ENCODE measurements at regions not wholly inside any gene's neighbourhood (a gene's known extent, or its start where the extent isn't known, plus 50 kb on each side); places are given as distances from the start of the nearest gene placed in this dataset.
"Not testable (repeated sequence)": the region's sequence is repeated elsewhere in the genome, so short reads cannot be mapped to it uniquely, and the experiment has no call there.

DNA sequence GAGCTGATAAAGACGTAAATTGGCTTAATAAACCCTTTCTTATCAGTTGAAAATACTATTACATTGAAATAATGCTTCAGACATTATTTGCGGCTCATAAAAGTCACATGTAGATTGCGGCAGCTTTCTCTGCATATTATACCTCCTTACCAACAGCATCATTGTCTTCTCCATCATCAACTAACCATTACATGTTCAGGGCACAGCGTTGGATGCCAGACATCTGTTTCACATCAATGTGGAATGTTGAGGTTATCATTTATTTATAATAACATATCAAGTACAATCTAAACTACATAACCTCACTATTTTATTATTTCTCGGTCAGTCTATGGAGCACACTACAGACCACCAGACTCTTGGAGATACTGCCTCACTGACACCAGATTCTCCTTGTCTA lies 573.8 kb upstream of the FAT3 start:
- DNase-seq (ENCODE audit: low spot score) = no peak

DNA sequence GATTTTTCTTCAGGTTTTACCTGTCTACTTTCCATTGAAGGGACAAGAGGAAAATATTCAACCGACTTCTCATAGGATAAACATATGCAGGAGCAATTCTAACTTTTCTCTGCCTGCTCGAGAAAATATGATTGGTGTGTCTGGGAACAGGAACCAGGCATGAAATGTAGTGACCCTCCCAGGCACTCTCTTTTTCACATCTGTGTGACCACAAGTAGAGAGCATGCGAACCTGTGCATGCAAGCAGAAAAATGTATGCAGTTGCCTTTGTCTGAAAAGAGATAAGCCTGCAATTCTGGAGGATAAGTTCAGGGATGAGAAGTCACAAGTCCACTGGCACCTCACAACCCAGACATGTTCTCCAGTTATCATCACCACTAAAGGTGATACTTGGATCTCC lies 583.5 kb upstream of the FAT3 start:
- DNase-seq (ENCODE audit: low spot score) = no peak

DNA sequence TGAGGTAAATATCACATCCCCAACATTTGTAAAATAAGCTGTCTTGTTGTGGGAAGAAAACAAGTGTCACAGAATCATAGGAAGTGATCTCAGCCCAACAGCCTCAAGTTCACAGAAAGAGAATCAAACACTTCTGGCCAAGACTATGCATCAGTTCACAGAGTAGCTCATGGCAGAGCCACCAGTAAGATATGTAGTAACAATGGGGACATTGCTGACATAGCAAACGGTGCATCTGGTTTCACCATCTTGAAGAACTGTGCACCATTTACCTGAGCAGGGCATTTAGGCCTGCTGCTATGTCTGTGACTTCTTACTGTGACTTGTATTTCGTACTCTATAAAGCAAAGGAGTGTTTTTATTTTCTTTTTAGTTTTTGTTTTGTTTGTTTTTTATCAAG lies 585.3 kb upstream of the FAT3 start:
- DNase-seq (ENCODE audit: low spot score) = no peak

DNA sequence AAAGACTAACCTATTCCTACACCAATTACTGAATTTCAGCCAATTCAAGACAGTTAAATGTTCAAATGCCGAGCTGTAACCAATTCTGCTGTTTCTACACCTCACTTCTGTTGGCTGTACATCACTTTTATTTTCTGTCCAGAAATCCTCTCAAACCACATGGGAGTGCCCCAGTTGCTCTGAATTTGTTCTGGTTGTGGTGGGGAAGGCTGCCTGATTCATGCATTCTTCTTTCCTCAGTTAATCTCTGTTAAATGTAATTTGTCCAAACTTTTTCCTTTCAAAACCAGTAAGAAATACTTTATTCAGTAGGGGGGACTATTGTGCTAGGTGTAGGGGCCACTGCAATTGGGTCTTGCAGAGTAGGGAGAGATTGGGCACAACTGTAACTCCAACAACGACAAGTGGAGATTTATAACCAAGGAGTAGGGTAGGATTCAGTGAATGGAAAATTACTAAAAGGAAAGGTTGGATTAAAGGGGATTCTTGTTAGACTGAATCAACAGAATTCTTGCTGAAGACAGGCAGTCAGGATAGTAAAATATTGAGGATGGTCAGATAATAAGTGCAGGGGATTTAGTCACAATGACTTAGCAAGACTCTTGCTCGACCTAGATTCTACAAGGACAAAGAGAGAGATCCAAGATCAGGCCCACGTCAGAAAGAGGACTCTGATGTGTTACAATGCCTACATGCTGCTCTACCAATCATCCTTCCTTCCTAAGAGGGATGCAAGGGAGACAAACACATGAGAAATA lies 593.5 kb upstream of the FAT3 start:
- no peak for DNase-seq (ENCODE audit: low spot score)

DNA sequence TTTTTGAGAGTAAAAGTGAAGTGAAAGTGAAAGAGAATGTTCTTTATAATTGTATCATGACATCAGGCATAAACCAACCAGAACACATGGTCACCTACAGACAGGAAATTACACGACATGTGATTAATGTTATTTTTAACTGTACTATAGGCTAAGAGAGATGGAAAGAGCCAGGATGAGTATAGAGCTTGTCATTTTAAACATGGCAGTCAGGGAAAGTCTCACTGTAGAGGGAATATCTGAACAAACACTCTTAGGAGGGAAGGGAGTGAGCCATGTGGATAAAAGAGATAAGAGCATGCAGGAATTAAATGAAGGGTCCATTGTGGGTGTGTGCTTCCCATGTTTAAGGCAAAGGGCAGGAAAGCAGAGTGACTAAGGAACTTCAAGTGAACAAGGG lies 599.1 kb upstream of the FAT3 start:
- no peak for DNase-seq (ENCODE audit: low spot score)

DNA sequence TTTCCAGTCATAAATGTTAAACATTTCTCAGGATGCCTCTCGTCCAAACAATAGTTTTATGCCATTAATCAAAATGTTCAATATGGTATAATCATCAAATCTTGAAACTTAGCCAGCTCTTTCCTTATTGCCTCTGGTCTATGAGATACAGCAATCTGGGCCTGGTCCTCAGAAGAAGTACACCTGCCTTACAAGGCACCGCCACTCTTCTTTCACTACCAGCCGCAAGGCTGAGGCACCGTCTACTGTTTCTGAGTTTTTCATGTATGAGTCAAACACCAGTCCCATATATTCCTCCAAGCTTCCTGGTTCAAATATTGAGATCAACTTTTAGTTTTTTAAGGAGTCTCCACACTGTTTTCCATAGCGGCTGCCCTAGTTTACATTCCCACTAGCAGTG lies 600.6 kb upstream of the FAT3 start:
- no peak for DNase-seq (ENCODE audit: low spot score)

DNA sequence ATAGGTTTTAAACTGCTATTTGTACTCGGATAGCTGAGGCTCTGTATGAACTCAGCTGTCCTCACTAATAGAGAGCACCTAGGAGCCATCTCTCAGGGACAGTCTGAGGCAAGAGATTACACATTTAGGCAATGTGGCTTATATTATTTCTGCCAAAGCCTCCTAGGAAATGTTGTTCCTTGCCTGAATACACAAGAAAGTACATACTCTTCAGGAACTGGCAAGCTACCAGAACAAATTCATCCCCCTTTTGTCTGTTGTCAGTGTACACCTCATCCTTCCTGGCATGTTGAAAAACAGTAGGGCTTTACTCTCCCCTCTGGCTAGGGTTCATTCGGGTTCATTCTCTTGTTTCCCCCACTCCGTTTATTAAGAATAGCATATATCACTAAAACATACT lies 615.9 kb upstream of the FAT3 start:
- no peak for DNase-seq (ENCODE audit: low spot score)

DNA sequence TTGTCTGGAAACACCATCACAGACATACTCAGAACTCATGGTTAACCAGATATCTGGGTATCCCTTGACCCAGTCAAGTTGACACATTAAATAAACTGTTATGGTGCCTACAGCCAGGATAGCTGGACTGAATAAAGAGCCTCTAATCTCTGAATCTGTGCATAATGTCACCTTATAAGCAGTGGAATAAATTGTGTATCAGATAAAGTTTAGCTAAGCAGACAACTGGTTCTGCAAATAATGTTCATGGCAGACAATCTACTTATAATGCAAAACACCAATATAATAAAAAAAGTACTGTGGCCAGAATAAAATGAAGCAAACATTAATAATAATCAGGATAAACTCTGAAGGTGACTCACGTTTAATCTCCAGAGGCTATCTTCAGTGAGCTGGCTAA lies 628.5 kb upstream of the FAT3 start:
- DNase-seq (ENCODE audit: low spot score) = no peak

DNA sequence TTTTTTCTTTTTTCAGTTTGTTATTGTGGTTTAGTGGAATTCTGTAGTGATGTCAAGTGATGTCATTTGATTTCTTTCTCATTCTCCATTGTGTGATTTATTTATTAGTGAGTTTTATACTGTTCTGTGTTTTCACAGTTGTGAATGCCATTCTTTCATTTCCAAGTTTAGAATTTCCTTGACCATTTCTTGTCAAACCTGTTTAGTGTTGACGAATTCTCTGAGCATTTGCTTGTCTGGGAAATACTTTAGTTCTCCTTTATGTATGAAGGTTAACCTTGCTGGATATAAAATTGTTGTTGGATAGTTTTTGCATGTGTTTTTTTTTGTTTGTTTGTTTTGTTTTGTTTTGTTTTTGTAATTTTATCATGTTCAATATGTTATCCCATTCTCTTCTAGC lies 633.6 kb upstream of the FAT3 start:
- DNase-seq (ENCODE audit: low spot score) = no peak

DNA sequence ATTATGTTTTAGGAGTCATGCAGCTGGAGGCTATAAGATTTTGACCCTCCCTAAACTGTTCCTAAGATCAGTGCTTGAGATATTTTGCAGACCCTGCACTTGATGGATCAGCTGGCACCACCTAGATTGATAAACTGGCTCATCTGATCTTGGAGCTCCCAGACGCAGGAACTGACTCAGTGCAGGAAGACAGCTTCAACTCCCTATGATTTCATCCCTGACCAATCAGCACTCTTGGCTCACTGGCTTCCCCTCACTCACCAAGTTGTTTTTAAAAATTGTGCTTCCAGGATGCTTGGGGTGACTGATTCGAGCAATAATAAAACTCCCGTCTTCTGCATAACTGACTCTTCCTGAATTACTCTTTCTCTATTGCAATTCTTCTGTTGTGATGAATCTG lies 637.5 kb upstream of the FAT3 start:
- DNase-seq (ENCODE audit: low spot score) = no peak

DNA sequence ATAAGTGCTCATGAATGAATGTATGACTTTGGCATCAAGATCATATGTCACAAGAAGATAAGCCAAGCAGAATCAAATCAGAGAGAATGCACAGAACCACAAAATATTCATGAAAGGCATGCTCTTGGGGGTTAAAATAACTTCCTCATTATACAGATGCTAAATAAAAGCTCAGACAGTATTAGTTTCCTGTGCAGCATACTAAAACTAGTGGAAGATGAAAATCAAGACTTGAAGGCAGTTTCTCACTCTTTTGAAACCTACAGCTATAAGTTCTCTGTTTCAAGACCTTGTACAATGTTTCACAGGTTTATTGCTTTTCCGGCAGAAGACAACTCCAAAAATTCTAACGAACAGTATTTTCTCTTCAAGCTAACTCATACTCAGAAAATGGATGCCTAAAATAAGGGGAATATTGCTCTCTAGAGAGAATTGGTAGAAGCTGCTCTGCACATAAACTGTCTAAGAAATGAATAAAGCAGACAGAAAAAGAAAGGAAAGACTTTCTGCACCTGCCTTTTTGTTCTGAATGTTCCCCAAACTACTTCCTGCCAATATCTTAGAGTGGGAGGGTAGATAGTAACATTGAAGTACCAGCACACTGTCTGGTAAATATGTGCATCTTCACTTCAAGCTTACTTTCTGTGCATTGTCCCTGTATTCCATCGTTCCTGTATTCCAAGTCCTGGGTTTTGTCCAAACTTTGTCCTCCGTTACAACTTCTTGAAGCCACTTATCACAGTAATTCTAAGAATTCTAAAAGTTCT lies 639.4 kb upstream of the FAT3 start:
- no peak for DNase-seq (ENCODE audit: low spot score)

DNA sequence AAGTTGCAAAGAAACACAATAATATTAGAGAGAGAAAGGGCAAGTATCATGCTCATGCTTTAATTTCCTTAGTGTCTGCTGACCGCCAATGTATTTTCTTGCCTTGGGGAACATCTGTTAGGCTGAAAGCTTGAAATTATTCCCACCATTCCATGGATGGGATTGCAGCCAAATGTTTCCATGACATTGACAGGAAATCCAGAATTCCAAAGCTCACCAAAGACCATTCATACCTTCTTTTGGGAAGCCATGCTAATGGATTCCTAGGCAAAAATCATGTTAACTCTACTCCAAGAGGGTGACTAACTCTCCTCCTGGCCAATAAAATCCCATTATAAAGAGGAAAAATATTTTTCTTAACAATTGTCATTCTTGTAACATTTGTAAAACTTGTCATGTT lies 661.4 kb upstream of the FAT3 start:
- no peak for DNase-seq (ENCODE audit: low spot score)

DNA sequence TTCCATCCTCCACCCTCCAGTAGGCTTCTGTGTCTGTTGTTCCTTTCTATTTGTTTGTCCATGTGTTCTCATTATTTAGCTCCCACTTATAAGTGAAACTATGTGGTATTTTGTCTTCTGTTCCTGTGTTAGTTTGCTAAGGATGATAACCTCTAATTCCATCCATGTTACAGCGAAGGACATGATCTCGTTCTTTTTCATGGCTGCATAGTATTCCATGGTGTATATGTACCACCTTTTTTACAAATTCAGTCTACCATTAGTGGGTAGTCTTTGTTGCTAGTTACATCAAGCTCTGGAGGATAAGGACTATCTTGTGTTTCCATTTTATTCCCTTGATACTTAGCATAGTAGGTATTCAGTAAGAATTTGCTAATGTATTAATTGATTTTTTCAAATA lies 664.2 kb upstream of the FAT3 start:
- no peak for DNase-seq (ENCODE audit: low spot score)

DNA sequence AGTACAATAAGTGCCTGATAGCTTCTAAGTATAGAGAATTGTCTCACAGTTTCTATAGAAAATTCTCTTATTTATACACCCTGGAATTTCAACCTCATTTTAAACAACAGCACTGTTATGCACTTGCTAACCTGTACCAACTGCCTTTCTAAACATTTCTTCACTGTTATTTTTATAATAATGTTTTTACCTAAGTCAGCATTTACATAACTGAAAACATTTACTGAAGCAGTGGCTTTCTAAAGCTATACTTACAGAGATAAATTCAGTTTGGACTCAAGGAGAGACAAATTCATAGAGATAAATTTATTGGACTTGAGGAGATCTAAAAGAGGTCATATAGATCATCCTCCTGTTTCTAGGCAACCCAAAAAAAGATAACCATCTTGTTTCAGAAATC lies 686.6 kb upstream of the FAT3 start:
- no peak for DNase-seq (ENCODE audit: low spot score)

DNA sequence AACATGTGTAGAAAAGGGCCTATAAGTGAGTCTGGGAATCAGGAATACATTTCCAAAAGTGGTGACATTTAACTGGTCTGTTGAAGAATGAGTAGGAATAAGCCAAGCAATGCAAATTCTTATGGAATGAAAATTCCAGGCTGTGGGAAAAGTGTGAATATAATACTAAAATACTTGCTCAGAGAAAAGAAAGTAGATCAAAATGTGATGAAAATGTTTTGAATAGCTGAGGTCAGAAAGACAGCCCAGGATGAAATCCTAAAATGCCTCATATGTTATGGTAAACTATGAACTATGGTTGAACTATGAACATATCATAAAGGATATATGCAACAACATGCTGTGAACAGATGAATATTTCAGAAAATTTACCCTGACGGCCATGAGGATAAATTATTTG lies 688.3 kb upstream of the FAT3 start:
- no peak for DNase-seq (ENCODE audit: low spot score)

DNA sequence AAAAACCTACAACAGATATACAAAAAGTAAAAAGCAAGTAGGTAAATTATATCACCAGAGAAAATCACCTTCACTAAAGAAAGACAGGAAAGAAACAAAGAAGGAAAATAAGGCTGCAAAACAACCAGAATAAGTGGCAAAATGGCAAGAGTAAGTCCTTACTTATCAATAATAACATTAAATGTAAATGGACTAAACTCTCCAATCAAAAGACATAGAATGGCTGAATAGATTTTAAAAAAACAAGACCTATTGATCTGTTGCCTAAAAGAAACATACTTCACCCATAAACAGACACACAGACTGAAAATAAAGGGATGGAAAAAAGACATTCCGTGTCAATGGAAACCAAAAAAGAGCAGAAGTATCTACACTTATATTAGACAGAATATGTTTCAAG lies 695.7 kb upstream of the FAT3 start:
- no peak for DNase-seq (ENCODE audit: low spot score)

DNA sequence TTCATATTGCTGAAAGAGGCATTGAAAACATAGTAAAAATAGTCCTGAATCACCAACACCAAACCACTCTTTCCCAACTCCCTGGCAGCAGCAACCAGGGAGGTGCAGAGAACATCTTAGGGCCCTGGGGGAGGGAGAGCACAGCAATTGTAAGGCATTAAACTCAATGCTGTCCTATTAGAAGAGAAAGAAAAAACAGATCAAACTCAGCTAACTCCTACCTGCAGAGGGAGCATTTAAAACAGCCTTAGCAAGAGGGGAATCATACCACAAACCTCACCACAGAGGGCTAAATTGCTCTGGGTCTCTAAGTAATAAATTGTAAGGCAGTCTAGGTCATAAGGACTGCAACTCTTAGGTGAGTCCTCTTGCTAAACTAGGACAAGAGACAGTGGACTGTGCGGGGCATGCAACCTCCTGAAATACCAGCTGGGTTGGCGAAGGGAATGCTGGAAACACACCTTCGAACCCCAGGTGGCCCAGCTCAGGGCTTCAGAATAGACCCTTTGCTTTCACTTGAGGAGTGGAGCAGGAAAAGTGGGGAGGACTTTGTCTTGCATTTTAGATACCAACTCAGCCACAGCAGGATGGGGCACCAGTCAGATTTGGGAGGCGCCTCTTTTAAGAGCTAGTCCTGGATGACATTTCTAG lies 697.1 kb upstream of the FAT3 start:
- DNase-seq (ENCODE audit: low spot score) = no peak

DNA sequence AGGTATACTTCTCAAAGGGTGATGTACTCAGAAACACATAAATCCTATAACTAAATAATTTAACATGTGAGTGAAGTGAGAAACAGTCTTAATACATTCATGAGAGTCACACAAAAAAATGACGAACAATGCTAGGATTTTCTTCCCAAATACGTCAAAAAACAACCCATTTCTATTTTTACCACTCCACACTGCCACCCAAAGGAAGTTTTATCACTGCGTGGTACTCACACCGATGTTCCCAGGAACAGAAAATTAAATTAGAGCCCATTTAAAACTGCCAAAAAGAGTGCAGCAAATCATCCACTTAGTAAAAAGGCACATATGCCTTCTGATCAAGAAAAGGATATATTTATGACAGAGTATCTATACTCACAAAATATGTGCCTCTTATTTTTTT lies 710.9 kb upstream of the FAT3 start:
- no peak for DNase-seq (ENCODE audit: low spot score)

DNA sequence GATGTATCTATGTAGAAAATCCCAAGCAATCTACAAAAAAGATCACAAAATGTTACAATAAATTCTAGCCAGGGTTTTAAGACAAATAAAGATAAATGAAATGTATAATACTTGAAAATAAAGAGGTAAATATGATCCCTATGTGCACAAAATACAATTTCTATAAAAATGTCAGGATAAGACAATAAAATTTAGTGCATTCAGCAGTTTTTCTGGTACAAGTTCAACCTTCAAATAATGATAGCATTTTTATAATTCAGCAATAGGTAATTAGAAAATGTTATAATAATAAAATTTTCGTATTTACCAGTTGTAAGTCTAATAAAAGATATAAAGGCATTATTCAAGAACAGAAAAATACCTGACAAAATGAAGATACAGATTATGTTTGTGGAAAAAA lies 726.8 kb upstream of the FAT3 start:
- DNase-seq (ENCODE audit: low spot score) = no peak

DNA sequence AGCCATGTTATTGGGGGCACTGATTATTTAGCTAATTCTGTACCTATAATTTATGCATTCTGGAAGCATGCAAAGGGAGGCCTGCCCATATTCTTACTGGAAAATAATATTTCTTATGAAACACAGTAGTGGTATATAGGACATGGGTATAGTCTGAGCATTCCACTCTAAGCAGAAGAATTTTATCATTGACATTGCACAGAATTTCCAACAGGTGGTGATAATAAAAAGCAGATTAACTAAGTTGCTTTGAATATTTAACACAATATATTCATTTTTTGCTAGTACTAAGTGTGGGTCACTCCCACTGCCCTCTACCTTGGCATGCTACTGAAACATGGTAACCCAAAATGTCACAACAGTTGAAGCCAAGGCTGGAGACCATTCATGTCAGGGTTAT lies 728.8 kb upstream of the FAT3 start:
- DNase-seq (ENCODE audit: low spot score) = no peak

DNA sequence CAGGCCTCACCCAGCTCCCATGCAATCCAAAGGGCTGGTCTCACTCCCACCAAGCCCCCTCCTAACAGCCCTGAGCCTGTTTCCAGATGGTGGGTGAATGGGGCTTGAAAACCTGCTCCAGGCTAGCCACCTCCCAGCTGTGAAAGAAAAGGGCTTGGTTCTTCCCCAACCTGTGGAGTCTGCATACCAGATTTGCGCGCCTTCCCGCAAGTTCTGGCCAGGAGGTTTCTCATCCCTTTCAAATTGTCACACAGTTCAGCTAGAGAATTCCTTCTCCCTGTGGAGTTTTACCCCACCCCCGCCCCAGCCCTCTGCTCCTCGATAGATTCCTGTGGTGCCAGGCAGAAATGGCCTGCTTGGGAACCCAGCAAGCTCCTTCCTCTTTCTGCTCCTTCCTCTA lies 734.6 kb upstream of the FAT3 start:
- no peak for DNase-seq (ENCODE audit: low spot score)

DNA sequence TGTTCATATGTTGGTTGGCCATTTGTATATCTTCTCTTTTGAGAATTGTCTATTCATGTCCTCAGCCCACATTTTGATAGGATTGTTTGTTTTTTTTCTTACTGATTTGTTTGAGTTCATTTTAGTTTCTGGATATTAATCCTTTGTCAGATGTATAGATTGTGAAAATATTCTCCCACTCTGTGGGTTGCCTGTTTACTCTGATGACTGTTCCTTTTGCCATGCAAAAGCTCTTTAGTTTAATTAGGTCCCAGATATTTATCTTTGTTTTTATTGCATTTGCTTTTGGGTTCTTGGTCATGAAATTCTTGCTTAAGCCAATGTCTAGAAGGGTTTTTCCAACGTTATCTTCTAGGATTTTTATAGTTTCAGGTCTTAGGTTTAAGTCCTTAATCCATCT lies 740.7 kb upstream of the FAT3 start:
- DNase-seq (ENCODE audit: low spot score) = not testable (repeated sequence)

DNA sequence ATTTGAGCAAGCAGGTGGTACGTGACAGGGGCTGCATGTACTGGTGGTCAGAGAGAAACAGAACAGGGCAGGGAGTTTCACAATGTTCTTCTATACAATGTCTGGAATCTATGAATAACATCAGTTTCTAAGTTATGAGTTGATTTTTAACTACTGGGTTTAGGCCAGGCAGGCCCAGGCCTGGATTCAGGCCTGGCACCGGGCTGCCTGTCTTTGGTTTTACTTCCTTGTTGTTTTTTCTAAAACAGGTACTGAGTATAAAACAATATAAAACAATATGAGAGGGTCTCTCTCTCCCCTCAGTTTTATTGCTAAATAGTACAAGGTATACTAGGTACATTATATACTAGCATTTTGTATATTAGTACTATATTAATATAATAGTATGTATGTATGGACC lies 742.7 kb upstream of the FAT3 start:
- DNase-seq (ENCODE audit: low spot score) = not testable (repeated sequence)
